HEK293 (cell line): ENCODE measurements at regions not wholly inside any gene's neighbourhood (a gene's known extent, or its start where the extent isn't known, plus 50 kb on each side); places are given as distances from the start of the nearest gene placed in this dataset.

Source experiments
- CTCF ChIA-PET: fragments of 350-600 bp; formaldehyde crosslinking; extraction: SDS; loops from one replicate; lab custom pipeline; 2021; ENCODE audit warnings: antibody characterized with exemption; lab: Yijun Ruan, JAX
- POLR2A ChIA-PET: fragments of 300-600 bp; formaldehyde crosslinking; extraction: SDS; loops from one replicate; lab custom pipeline; 2020; ENCODE audit warnings: antibody characterized with exemption, inconsistent platforms; lab: Yijun Ruan, JAX
- H3K27ac ChIP-seq: fragments of 200-500 bp; sonication (Bioruptor generic); 2 replicates; pipeline ENCODE4 v1.5.1; 2014; ENCODE audit warnings: low read depth, low read length, control low read depth, inconsistent platforms; ENCODE audit errors: extremely low read depth
- H3K36me3 ChIP-seq, 2 experiments: fragments of 200-500 bp in 1 of 2; sonication (Bioruptor generic) in 1 of 2; 1 replicate in 1 of 2; 2 replicates in 1 of 2; pipeline ENCODE4 v1.5.1; 2014 to 2017; ENCODE audit warnings: inconsistent platforms in 2 of 2, low read length in 2 of 2; ENCODE audit not compliant: control insufficient read depth in 2 of 2, insufficient read depth in 1 of 2
- H3K4me1 ChIP-seq: fragments of 200-500 bp; sonication (Bioruptor generic); 2 replicates; pipeline ENCODE4 v1.5.1; 2014; ENCODE audit warnings: mild to moderate bottlenecking, low read length, inconsistent platforms; ENCODE audit not compliant: control insufficient read depth, insufficient read depth
- H3K4me3 ChIP-seq: 2 replicates; pipeline ENCODE4 v1.5.1; 2011; ENCODE audit warnings: low read depth, mild to moderate bottlenecking, control low read depth, low read length, moderate library complexity
- H3K9me3 ChIP-seq: fragments of 200-500 bp; sonication (Bioruptor generic); 2 replicates; pipeline ENCODE4 v1.5.1; 2014; ENCODE audit warnings: low read depth, low read length, inconsistent platforms; ENCODE audit not compliant: control insufficient read depth, insufficient read depth
- GLI2 ChIP-seq: fragments of 450-650 bp; formaldehyde crosslinking; IDR thresholded peaks from 2 replicates; pipeline ENCODE4; 2017; ENCODE audit warnings: missing biosample characterization, missing genetic modification characterization, low read depth, borderline replicate concordance
- IKZF3 ChIP-seq: fragments of 450-650 bp; IDR thresholded peaks from 2 replicates; pipeline ENCODE4 v1.5.0; 2018; ENCODE audit warnings: missing biosample characterization, mild to moderate bottlenecking, missing genetic modification characterization, moderate library complexity
- WT1 ChIP-seq: fragments of 450-650 bp; formaldehyde crosslinking; IDR thresholded peaks from 2 replicates; pipeline ENCODE4 v1.5.1; 2016; ENCODE audit warnings: missing biosample characterization, missing genetic modification characterization
- ZNF140 ChIP-seq: fragments of 450-650 bp; formaldehyde crosslinking; IDR thresholded peaks from 2 replicates; pipeline ENCODE4 v1.5.1; 2016; ENCODE audit warnings: missing biosample characterization, missing genetic modification characterization
- ZNF157 ChIP-seq: fragments of 450-650 bp; formaldehyde crosslinking; IDR thresholded peaks from 2 replicates; pipeline ENCODE4 v1.5.1; 2016; ENCODE audit warnings: missing biosample characterization, missing genetic modification characterization
- ZNF19 ChIP-seq: fragments of 450-650 bp; formaldehyde crosslinking; IDR thresholded peaks from 2 replicates; pipeline ENCODE4; 2016; ENCODE audit warnings: missing biosample characterization, missing genetic modification characterization, low read depth
- ZNF202 ChIP-seq: fragments of 450-650 bp; formaldehyde crosslinking; IDR thresholded peaks from 2 replicates; pipeline ENCODE4 v1.5.1; 2016; ENCODE audit warnings: missing biosample characterization, missing genetic modification characterization, borderline replicate concordance
- ZNF23 ChIP-seq: fragments of 450-650 bp; formaldehyde crosslinking; IDR thresholded peaks from 2 replicates; pipeline ENCODE4 v1.5.1; 2016; ENCODE audit warnings: missing biosample characterization, missing genetic modification characterization, borderline replicate concordance
- ZNF416 ChIP-seq: fragments of 450-650 bp; formaldehyde crosslinking; IDR thresholded peaks from 2 replicates; pipeline ENCODE4 v1.5.1; 2016; ENCODE audit warnings: missing biosample characterization, missing genetic modification characterization
- ZNF629 ChIP-seq: fragments of 450-650 bp; formaldehyde crosslinking; IDR thresholded peaks from 2 replicates; pipeline ENCODE4 v1.5.1; 2017; ENCODE audit warnings: missing biosample characterization, missing genetic modification characterization
- ZNF677 ChIP-seq: fragments of 450-650 bp; IDR thresholded peaks from 2 replicates; pipeline ENCODE4 v1.5.0; 2018; ENCODE audit warnings: missing biosample characterization, mild to moderate bottlenecking, missing genetic modification characterization, moderate library complexity
- ZNF776 ChIP-seq: fragments of 450-650 bp; formaldehyde crosslinking; IDR thresholded peaks from 2 replicates; pipeline ENCODE4 v1.5.0; 2017; ENCODE audit warnings: missing biosample characterization, missing genetic modification characterization, borderline replicate concordance
- TF ChIP-seq, protein P1 (sequence below): fragments of 450-650 bp; formaldehyde crosslinking; IDR thresholded peaks from 2 replicates; pipeline ENCODE4 v1.5.0; 2017; ENCODE audit warnings: missing biosample characterization, missing genetic modification characterization, borderline replicate concordance
- TF ChIP-seq, protein P2 (sequence below): fragments of 450-650 bp; formaldehyde crosslinking; IDR thresholded peaks from 2 replicates; pipeline ENCODE4 v1.5.1; 2016; ENCODE audit warnings: missing biosample characterization, missing genetic modification characterization, low read depth
- TF ChIP-seq, protein P3 (sequence below): fragments of 450-650 bp; formaldehyde crosslinking; IDR thresholded peaks from 2 replicates; pipeline ENCODE4 v1.5.1; 2016; ENCODE audit warnings: missing biosample characterization, missing genetic modification characterization, borderline replicate concordance
- TF ChIP-seq, protein P4 (sequence below): sonication (generic); formaldehyde crosslinking; IDR thresholded peaks from 2 replicates; pipeline ENCODE4 v1.8.1; 2022; ENCODE audit warnings: mild to moderate bottlenecking, moderate library complexity, missing genetic modification reagents
- TF ChIP-seq, protein P5 (sequence below): fragments of 450-650 bp; formaldehyde crosslinking; IDR thresholded peaks from 2 replicates; pipeline ENCODE4 v1.5.1; 2016; ENCODE audit warnings: missing biosample characterization, missing genetic modification characterization
- TF ChIP-seq, protein P6 (sequence below): fragments of 450-650 bp; formaldehyde crosslinking; IDR thresholded peaks from 2 replicates; pipeline ENCODE4 v1.5.1; 2016; ENCODE audit warnings: missing biosample characterization, missing genetic modification characterization, borderline replicate concordance
- TF ChIP-seq, protein P7 (sequence below): fragments of 450-650 bp; formaldehyde crosslinking; IDR thresholded peaks from 2 replicates; pipeline ENCODE4 v1.5.1; 2017; ENCODE audit warnings: missing biosample characterization, missing genetic modification characterization

DNA sequence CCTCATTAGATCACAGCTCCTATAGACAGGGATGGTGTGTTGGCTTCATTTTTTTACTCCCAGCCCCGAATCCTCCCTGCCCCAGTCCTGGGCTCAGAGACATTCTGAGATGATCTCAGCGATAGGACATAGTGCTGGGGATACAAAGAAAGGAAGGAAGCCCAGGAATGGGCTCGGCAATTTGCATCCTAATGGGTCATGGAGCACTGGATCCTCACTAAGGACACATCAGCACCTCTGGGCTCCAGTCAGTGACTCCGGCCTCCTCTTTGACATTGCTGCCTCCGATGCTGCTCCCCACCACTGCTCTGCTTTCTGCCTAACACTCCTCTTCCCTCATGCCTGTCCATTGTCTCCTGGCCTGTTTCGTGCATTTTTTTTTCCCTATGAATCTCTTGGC, 489.1 kb downstream of the STK39 start (continued):
- TF ChIP-seq, protein P1, sequence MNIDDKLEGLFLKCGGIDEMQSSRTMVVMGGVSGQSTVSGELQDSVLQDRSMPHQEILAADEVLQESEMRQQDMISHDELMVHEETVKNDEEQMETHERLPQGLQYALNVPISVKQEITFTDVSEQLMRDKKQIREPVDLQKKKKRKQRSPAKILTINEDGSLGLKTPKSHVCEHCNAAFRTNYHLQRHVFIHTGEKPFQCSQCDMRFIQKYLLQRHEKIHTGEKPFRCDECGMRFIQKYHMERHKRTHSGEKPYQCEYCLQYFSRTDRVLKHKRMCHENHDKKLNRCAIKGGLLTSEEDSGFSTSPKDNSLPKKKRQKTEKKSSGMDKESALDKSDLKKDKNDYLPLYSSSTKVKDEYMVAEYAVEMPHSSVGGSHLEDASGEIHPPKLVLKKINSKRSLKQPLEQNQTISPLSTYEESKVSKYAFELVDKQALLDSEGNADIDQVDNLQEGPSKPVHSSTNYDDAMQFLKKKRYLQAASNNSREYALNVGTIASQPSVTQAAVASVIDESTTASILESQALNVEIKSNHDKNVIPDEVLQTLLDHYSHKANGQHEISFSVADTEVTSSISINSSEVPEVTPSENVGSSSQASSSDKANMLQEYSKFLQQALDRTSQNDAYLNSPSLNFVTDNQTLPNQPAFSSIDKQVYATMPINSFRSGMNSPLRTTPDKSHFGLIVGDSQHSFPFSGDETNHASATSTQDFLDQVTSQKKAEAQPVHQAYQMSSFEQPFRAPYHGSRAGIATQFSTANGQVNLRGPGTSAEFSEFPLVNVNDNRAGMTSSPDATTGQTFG (tag by site-specific recombination): no peak
- TF ChIP-seq, protein P2, sequence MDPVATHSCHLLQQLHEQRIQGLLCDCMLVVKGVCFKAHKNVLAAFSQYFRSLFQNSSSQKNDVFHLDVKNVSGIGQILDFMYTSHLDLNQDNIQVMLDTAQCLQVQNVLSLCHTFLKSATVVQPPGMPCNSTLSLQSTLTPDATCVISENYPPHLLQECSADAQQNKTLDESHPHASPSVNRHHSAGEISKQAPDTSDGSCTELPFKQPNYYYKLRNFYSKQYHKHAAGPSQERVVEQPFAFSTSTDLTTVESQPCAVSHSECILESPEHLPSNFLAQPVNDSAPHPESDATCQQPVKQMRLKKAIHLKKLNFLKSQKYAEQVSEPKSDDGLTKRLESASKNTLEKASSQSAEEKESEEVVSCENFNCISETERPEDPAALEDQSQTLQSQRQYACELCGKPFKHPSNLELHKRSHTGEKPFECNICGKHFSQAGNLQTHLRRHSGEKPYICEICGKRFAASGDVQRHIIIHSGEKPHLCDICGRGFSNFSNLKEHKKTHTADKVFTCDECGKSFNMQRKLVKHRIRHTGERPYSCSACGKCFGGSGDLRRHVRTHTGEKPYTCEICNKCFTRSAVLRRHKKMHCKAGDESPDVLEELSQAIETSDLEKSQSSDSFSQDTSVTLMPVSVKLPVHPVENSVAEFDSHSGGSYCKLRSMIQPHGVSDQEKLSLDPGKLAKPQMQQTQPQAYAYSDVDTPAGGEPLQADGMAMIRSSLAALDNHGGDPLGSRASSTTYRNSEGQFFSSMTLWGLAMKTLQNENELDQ (tag by site-specific recombination): no peak
- TF ChIP-seq ZNF677 (tag by site-specific recombination) (no peak), ZNF776 (tag by site-specific recombination) (no peak), ZNF202 (no peak), IKZF3 (no peak), ZNF23 (tag by site-specific recombination) (no peak)

DNA sequence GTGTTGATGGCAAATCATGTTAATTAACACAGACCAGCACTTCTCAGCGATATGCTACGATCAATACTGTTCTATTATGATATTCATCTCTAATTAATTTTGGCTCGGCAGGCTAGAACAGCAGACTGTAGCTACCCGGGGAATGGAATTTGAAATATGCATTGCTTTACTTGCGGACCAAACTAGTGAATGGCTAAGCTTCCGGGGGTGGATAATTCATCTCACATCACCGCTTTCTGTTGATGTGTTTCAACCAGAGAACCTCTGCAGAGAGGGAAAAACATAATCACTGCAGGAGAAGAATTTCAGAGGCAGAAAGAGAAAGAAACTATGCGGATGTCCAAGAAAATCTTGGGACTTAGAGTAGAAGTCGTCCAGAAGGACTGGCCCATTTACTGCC, 490.9 kb downstream of the STK39 start:
- Histone ChIP-seq H3K9me3 (no peaks in the 10 kb centered on the region), H3K4me3 (no peak overlapping the region), H3K4me1 (no peaks in the 10 kb centered on the region), H3K27ac (no peak overlapping the region), H3K36me3 (no peaks in the 10 kb centered on the region)
- POLR2A ChIA-PET: no interaction called here
- CTCF ChIA-PET: no interaction called here
- TF ChIP-seq WT1 (tag by site-specific recombination) (no peak), ZNF416 (tag by site-specific recombination) (no peak), ZNF140 (tag by site-specific recombination) (no peak), GLI2 (tag by site-specific recombination) (no peak), ZNF19 (tag by site-specific recombination) (no peak), ZNF157 (tag by site-specific recombination) (no peak), ZNF629 (tag by site-specific recombination) (no peak)
- TF ChIP-seq, protein P3, sequence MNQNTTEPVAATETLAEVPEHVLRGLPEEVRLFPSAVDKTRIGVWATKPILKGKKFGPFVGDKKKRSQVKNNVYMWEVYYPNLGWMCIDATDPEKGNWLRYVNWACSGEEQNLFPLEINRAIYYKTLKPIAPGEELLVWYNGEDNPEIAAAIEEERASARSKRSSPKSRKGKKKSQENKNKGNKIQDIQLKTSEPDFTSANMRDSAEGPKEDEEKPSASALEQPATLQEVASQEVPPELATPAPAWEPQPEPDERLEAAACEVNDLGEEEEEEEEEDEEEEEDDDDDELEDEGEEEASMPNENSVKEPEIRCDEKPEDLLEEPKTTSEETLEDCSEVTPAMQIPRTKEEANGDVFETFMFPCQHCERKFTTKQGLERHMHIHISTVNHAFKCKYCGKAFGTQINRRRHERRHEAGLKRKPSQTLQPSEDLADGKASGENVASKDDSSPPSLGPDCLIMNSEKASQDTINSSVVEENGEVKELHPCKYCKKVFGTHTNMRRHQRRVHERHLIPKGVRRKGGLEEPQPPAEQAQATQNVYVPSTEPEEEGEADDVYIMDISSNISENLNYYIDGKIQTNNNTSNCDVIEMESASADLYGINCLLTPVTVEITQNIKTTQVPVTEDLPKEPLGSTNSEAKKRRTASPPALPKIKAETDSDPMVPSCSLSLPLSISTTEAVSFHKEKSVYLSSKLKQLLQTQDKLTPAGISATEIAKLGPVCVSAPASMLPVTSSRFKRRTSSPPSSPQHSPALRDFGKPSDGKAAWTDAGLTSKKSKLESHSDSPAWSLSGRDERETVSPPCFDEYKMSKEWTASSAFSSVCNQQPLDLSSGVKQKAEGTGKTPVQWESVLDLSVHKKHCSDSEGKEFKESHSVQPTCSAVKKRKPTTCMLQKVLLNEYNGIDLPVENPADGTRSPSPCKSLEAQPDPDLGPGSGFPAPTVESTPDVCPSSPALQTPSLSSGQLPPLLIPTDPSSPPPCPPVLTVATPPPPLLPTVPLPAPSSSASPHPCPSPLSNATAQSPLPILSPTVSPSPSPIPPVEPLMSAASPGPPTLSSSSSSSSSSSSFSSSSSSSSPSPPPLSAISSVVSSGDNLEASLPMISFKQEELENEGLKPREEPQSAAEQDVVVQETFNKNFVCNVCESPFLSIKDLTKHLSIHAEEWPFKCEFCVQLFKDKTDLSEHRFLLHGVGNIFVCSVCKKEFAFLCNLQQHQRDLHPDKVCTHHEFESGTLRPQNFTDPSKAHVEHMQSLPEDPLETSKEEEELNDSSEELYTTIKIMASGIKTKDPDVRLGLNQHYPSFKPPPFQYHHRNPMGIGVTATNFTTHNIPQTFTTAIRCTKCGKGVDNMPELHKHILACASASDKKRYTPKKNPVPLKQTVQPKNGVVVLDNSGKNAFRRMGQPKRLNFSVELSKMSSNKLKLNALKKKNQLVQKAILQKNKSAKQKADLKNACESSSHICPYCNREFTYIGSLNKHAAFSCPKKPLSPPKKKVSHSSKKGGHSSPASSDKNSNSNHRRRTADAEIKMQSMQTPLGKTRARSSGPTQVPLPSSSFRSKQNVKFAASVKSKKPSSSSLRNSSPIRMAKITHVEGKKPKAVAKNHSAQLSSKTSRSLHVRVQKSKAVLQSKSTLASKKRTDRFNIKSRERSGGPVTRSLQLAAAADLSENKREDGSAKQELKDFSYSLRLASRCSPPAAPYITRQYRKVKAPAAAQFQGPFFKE (tag by site-specific recombination): no peak
- TF ChIP-seq, protein P4, sequence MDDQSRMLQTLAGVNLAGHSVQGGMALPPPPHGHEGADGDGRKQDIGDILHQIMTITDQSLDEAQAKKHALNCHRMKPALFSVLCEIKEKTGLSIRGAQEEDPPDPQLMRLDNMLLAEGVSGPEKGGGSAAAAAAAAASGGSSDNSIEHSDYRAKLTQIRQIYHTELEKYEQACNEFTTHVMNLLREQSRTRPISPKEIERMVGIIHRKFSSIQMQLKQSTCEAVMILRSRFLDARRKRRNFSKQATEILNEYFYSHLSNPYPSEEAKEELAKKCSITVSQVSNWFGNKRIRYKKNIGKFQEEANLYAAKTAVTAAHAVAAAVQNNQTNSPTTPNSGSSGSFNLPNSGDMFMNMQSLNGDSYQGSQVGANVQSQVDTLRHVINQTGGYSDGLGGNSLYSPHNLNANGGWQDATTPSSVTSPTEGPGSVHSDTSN: no peak
- TF ChIP-seq, protein P5, sequence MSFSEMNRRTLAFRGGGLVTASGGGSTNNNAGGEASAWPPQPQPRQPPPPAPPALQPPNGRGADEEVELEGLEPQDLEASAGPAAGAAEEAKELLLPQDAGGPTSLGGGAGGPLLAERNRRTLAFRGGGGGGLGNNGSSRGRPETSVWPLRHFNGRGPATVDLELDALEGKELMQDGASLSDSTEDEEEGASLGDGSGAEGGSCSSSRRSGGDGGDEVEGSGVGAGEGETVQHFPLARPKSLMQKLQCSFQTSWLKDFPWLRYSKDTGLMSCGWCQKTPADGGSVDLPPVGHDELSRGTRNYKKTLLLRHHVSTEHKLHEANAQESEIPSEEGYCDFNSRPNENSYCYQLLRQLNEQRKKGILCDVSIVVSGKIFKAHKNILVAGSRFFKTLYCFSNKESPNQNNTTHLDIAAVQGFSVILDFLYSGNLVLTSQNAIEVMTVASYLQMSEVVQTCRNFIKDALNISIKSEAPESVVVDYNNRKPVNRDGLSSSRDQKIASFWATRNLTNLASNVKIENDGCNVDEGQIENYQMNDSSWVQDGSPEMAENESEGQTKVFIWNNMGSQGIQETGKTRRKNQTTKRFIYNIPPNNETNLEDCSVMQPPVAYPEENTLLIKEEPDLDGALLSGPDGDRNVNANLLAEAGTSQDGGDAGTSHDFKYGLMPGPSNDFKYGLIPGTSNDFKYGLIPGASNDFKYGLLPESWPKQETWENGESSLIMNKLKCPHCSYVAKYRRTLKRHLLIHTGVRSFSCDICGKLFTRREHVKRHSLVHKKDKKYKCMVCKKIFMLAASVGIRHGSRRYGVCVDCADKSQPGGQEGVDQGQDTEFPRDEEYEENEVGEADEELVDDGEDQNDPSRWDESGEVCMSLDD (tag by site-specific recombination): no peak
- TF ChIP-seq, protein P6, sequence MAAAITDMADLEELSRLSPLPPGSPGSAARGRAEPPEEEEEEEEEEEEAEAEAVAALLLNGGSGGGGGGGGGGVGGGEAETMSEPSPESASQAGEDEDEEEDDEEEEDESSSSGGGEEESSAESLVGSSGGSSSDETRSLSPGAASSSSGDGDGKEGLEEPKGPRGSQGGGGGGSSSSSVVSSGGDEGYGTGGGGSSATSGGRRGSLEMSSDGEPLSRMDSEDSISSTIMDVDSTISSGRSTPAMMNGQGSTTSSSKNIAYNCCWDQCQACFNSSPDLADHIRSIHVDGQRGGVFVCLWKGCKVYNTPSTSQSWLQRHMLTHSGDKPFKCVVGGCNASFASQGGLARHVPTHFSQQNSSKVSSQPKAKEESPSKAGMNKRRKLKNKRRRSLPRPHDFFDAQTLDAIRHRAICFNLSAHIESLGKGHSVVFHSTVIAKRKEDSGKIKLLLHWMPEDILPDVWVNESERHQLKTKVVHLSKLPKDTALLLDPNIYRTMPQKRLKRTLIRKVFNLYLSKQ: no peak
- TF ChIP-seq, protein P7, sequence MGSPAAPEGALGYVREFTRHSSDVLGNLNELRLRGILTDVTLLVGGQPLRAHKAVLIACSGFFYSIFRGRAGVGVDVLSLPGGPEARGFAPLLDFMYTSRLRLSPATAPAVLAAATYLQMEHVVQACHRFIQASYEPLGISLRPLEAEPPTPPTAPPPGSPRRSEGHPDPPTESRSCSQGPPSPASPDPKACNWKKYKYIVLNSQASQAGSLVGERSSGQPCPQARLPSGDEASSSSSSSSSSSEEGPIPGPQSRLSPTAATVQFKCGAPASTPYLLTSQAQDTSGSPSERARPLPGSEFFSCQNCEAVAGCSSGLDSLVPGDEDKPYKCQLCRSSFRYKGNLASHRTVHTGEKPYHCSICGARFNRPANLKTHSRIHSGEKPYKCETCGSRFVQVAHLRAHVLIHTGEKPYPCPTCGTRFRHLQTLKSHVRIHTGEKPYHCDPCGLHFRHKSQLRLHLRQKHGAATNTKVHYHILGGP (tag by site-specific recombination): no peak
